H1 (cell line): ENCODE measurements at regions not wholly inside any gene's neighbourhood (a gene's known extent, or its start where the extent isn't known, plus 50 kb on each side); places are given as distances from the start of the nearest gene placed in this dataset.

Source experiments
- CTCF ChIA-PET: fragments of 300-600 bp; sonication (Branson Sonifier 250); formaldehyde crosslinking; loops from one replicate; lab custom pipeline; 2021; ENCODE audit not compliant: partially characterized antibody; lab: Charles Lee
- POLR2A ChIA-PET: fragments of 300-600 bp; sonication (Branson Sonifier 250); formaldehyde crosslinking; loops from one replicate; lab custom pipeline; 2021; ENCODE audit warnings: inconsistent platforms; ENCODE audit not compliant: partially characterized antibody; lab: Charles Lee
- DNase-seq, 2 experiments: peaks; one replicate each; pipeline versions ENCODE4 v3.0.0 to v3.0.0-alpha.2; 2010 to 2022; ENCODE audit warnings: low spot score in 2 of 2, low read depth in 1 of 2, mixed read lengths in 1 of 2
- FAIRE-seq: peaks from 2 replicates; lab custom pipeline; 2011; peaks lifted over from hg19 to GRCh38; lab: Jason Lieb, UNC
- H2AFZ ChIP-seq: 2 replicates; pipeline ENCODE4 v1.8.1; 2012; ENCODE audit warnings: low read length, inconsistent platforms
- H2AK5ac ChIP-seq: 2 replicates; pipeline ENCODE4 v1.6.1; 2013; ENCODE audit warnings: low read depth, low read length
- H2BK120ac ChIP-seq: replicated peaks from 2 replicates; pipeline ENCODE3; 2013; ENCODE audit warnings: low read depth, low read length, inconsistent platforms
- H2BK12ac ChIP-seq: 2 replicates; pipeline ENCODE4 v1.6.1; 2013; ENCODE audit warnings: low read depth, low read length
- H2BK15ac ChIP-seq: 2 replicates; pipeline ENCODE4 v1.6.1; 2013; ENCODE audit warnings: low read length
- H2BK20ac ChIP-seq: 2 replicates; pipeline ENCODE4 v1.6.1; 2013; ENCODE audit warnings: low read length
- H2BK5ac ChIP-seq: 2 replicates; pipeline ENCODE4 v1.6.1; 2013; ENCODE audit warnings: low read depth, low read length
- H3K14ac ChIP-seq: 2 replicates; pipeline ENCODE4 v1.6.1; 2013; ENCODE audit warnings: inconsistent platforms; ENCODE audit not compliant: insufficient read length
- H3K18ac ChIP-seq: 2 replicates; pipeline ENCODE4 v1.6.1; 2013; ENCODE audit warnings: low read length; ENCODE audit errors: extremely low read depth
- H3K23ac ChIP-seq: 2 replicates; pipeline ENCODE4 v1.6.1; 2013; ENCODE audit warnings: inconsistent platforms; ENCODE audit not compliant: insufficient read length
- H3K23me2 ChIP-seq: 2 replicates; pipeline ENCODE4 v1.6.1; 2013; ENCODE audit warnings: low read depth, low read length
- H3K27ac ChIP-seq: 2 replicates; pipeline ENCODE4 v1.6.1; 2011; ENCODE audit warnings: low read depth, low read length, inconsistent platforms
- H3K27me3 ChIP-seq, 4 experiments: replicated peaks in 1 of 4; 1 replicate in 1 of 4; 2 replicates in 3 of 4; pipeline versions ENCODE4 v1.6.1 to v1.8.1; 2011 to 2013; ENCODE audit warnings: low read length in 3 of 4, mild to moderate bottlenecking in 3 of 4, inconsistent platforms in 2 of 4, mixed read lengths in 2 of 4, moderate library complexity in 1 of 4; ENCODE audit not compliant: control insufficient read depth in 3 of 4, insufficient read depth in 3 of 4; ENCODE audit errors: extremely low read depth in 1 of 4
- H3K36me3 ChIP-seq, 4 experiments: 2 replicates each; pipeline versions ENCODE4 v1.6.1 to v1.8.1; 2011 to 2013; ENCODE audit warnings: mild to moderate bottlenecking in 4 of 4, low read length in 3 of 4, moderate library complexity in 2 of 4, control low read depth in 1 of 4, inconsistent platforms in 1 of 4; ENCODE audit not compliant: insufficient read depth in 4 of 4, control insufficient read depth in 2 of 4
- H3K4ac ChIP-seq: replicated peaks from 2 replicates; pipeline ENCODE3; 2013; ENCODE audit warnings: low read length, low read depth, mixed read lengths, inconsistent platforms; ENCODE audit not compliant: insufficient read length
- H3K4me1 ChIP-seq, 4 experiments: replicated peaks in 1 of 4; 1 replicate in 1 of 4; 2 replicates in 3 of 4; pipeline versions ENCODE4 v1.6.1 to v1.8.1; 2011 to 2013; ENCODE audit warnings: low read length in 3 of 4, inconsistent platforms in 2 of 4, mixed read lengths in 1 of 4; ENCODE audit not compliant: insufficient read depth in 4 of 4, control insufficient read depth in 3 of 4
- H3K4me2 ChIP-seq, 2 experiments: 2 replicates each; pipeline versions ENCODE4 v1.6.1 to v1.8.1; 2011 to 2013; ENCODE audit warnings: low read depth in 2 of 2, low read length in 2 of 2, control low read depth in 1 of 2, inconsistent platforms in 1 of 2, mild to moderate bottlenecking in 1 of 2; ENCODE audit not compliant: insufficient read depth in 1 of 2
- H3K4me3 ChIP-seq, 4 experiments: fragments of 200-600, 300-600 bp in 1 of 4; sonication (generic), shearing (Covaris generic), sonication (Bioruptor Twin) in 1 of 4; 2 replicates each; pipeline versions ENCODE4 v1.5.1 to v1.8.1; 2011 to 2016; ENCODE audit warnings: low read length in 4 of 4, low read depth in 3 of 4, control low read depth in 2 of 4, inconsistent platforms in 2 of 4, mild to moderate bottlenecking in 2 of 4, mixed read lengths in 1 of 4, moderate library complexity in 1 of 4; ENCODE audit not compliant: insufficient read depth in 2 of 4; ENCODE audit errors: extremely low read depth in 1 of 4
- H3K56ac ChIP-seq: replicated peaks from 2 replicates; pipeline ENCODE3; 2013; ENCODE audit warnings: low read depth, mild to moderate bottlenecking, mixed read lengths, low read length, inconsistent platforms; ENCODE audit not compliant: insufficient read length
- H3K79me1 ChIP-seq: 2 replicates; pipeline ENCODE4 v1.6.1; 2013; ENCODE audit warnings: low read depth, low read length, control low read depth
- H3K79me2 ChIP-seq, 2 experiments: 2 replicates each; pipeline versions ENCODE4 v1.6.1 to v1.8.1; 2012 to 2013; ENCODE audit warnings: low read length in 2 of 2, mild to moderate bottlenecking in 2 of 2, inconsistent platforms in 1 of 2; ENCODE audit not compliant: insufficient read depth in 2 of 2, control insufficient read depth in 1 of 2
- H3K9ac ChIP-seq, 4 experiments: replicated peaks in 1 of 4; 1 replicate in 1 of 4; 2 replicates in 3 of 4; pipeline versions ENCODE4 v1.6.1 to v1.8.1; 2011 to 2013; ENCODE audit warnings: low read depth in 3 of 4, low read length in 3 of 4, control low read depth in 2 of 4, mild to moderate bottlenecking in 2 of 4, moderate library complexity in 2 of 4, inconsistent platforms in 1 of 4; ENCODE audit errors: extremely low read depth in 1 of 4
- H3K9me3 ChIP-seq, 2 experiments: 2 replicates each; pipeline versions ENCODE4 v1.6.1 to v1.8.1; 2012 to 2013; ENCODE audit warnings: mild to moderate bottlenecking in 2 of 2, moderate library complexity in 2 of 2, control low read depth in 1 of 2, inconsistent platforms in 1 of 2, low read depth in 1 of 2, low read length in 1 of 2, mixed read lengths in 1 of 2; ENCODE audit not compliant: insufficient read depth in 2 of 2
- H4K20me1 ChIP-seq, 2 experiments: replicated peaks in 1 of 2; 2 replicates each; pipeline versions ENCODE3 to v1.8.1; 2011 to 2013; ENCODE audit warnings: inconsistent platforms in 2 of 2, low read length in 2 of 2, mild to moderate bottlenecking in 1 of 2; ENCODE audit not compliant: insufficient read depth in 2 of 2, control insufficient read depth in 1 of 2
- H4K5ac ChIP-seq: 2 replicates; pipeline ENCODE4 v1.6.1; 2013; ENCODE audit warnings: low read length, low read depth, mixed read lengths, inconsistent platforms; ENCODE audit not compliant: insufficient read length
- H4K8ac ChIP-seq: 2 replicates; pipeline ENCODE4 v1.8.0; 2013; ENCODE audit warnings: mild to moderate bottlenecking, moderate library complexity, low read length, inconsistent platforms; ENCODE audit not compliant: insufficient read depth; ENCODE audit errors: extremely low read depth
- H4K91ac ChIP-seq: replicated peaks from 2 replicates; pipeline ENCODE3; 2013; ENCODE audit warnings: low read length, mixed read lengths, inconsistent platforms; ENCODE audit not compliant: insufficient read length
- CBX8 ChIP-seq: fragments of 300-800, 300-1000 bp; sonication (generic); IDR thresholded peaks from 2 replicates; pipeline ENCODE4 v1.7.1; 2016; ENCODE audit warnings: low read depth, low read length, borderline replicate concordance
- CREB1 ChIP-seq: IDR thresholded peaks from 2 replicates; pipeline ENCODE4 v1.6.1; 2012; ENCODE audit warnings: inconsistent platforms
- CTBP2 ChIP-seq: IDR thresholded peaks from 2 replicates; pipeline ENCODE4 v1.7.0; 2011; ENCODE audit warnings: borderline replicate concordance, mild to moderate bottlenecking, moderate library complexity, mixed read lengths, low read length; ENCODE audit not compliant: insufficient read depth, insufficient read length
- SUZ12 ChIP-seq: fragments of 200-600 bp; sonication (generic); IDR thresholded peaks from 2 replicates; pipeline ENCODE4 v1.6.1; 2012; ENCODE audit warnings: mild to moderate bottlenecking, inconsistent platforms, low read length, moderate library complexity, mixed read lengths
- TCF12 ChIP-seq: IDR thresholded peaks from 2 replicates; pipeline ENCODE4 v1.6.1; 2011; ENCODE audit warnings: low read depth, mild to moderate bottlenecking, low read length
- YY1 ChIP-seq: IDR thresholded peaks from 2 replicates; pipeline ENCODE4 v1.6.1; 2011; ENCODE audit warnings: low read depth, mild to moderate bottlenecking, low read length
- WGBS, 2 experiments: shearing (Covaris generic) in 1 of 2; methylation state at CpG; one replicate each; pipeline versions ENCODE4 v1.1.6 to v1.1.7; 2013 to 2015; ENCODE audit warnings: low lambda C conversion rate in 2 of 2, mixed read lengths in 2 of 2, inconsistent platforms in 1 of 2, low coverage in 1 of 2, missing lambda C conversion rate in 1 of 2; ENCODE audit not compliant: insufficient replicate concordance in 2 of 2, insufficient coverage in 1 of 2, insufficient read length in 1 of 2; ENCODE audit errors: extremely low coverage in 1 of 2, missing lambda C conversion rate in 1 of 2; 5-methylcytosine and 5-hydroxymethylcytosine counted together

DNA sequence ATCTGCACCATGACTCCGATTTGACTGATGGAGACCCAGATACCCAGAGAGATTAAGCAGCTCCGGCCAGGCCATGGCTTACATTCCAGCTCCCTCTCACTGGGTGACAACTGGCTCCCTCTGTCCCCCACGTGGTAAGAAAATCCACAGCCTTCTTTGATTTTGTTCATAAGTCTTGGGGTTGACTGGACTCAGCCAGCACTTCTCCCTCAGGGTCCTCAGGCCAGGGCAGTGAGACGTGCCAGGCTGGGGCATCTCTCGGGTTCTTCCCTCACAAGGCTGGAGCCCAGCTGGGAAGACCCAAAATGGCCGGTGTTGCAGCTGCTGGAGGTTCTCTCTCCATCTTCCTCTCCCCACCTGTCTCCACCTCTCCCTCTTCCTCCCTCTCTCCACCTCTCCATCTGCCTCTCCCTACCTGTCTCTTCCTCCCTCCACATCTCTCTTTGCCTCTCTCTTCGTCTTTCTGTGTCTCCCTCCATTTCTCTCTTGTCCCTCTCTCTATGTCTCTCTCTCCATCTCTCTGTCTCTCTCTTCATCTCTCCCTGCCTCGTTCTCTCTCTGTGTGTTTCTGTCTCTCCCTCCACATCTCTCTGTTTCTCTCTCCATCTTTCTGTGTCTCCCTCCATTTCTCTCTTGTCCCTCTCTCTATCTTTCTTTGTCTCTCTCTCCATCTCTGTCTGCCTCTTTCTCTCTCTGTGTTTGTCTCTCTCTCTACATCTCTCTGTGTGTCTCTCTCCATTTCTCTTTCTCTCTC lies 105.3 kb downstream of the FOXL1 start:
- Histone ChIP-seq H3K4me1 (no peaks in the 10 kb centered on the region; a peak in 1 of 7 replicates), H2BK20ac (no peak overlapping the region), H3K14ac (no peak overlapping the region), H2BK12ac (no peak overlapping the region), H4K8ac (no peak overlapping the region), H3K4me3 (no peak overlapping the region), H4K20me1 (no peaks in the 10 kb centered on the region), H4K91ac (no peak overlapping the region), H3K36me3 (no peaks in the 10 kb centered on the region), H2AFZ (no peak overlapping the region), H3K4me2 (no peak overlapping the region), H3K23ac (no peak overlapping the region), H2BK5ac (no peak overlapping the region), H3K79me1 (no peaks in the 10 kb centered on the region), H3K27ac (no peak overlapping the region), H3K18ac (no peak overlapping the region), H2AK5ac (no peak overlapping the region), H3K23me2 (no peaks in the 10 kb centered on the region), H4K5ac (no peak overlapping the region), H3K9ac (no peak overlapping the region), H3K4ac (no peak overlapping the region), H3K56ac (no peak overlapping the region), H3K9me3 (no peaks in the 10 kb centered on the region), H3K79me2 (no peaks in the 10 kb centered on the region), H3K27me3 (no peaks in the 10 kb centered on the region), H2BK120ac (no peak overlapping the region), H2BK15ac (no peak overlapping the region)
- DNase-seq (no peak), FAIRE-seq (no peak)
- ChIA-PET POLR2A (no interaction called here), CTCF (no interaction called here)
- 77% methylated on average over 8 of the region's 8 CpGs; no CpG with 5 or more reads in 1 of the 2 experiments for WGBS, 2 experiments
- TF ChIP-seq CBX8, result no peak
- no peak for TF ChIP-seq CTBP2
- TF ChIP-seq YY1, result no peak
- TF ChIP-seq SUZ12, result no peak
- no peak for TF ChIP-seq TCF12
- no peak for TF ChIP-seq CREB1
